ENCODE measurements at regions not wholly inside any gene's neighbourhood (a gene's known extent, or its start where the extent isn't known, plus 50 kb on each side); places are given as distances from the start of the nearest gene placed in this dataset.

- no peak for TF ChIP-seq CTCF (IDR thresholded peaks at IDR 0.05)
- TF ChIP-seq EZH2 (IDR thresholded peaks at IDR 0.05; ENCODE audit: borderline replicate concordance, insufficient read depth, low read depth, low read length, poor library complexity, severe bottlenecking): no peak
Measured at GRCh38 chr7:115789901-115790300, 240.7 kb downstream of the TFEC start.
